Adrenal gland (tissue), 9 donors: ENCODE measurements at regions not wholly inside any gene's neighbourhood (a gene's known extent, or its start where the extent isn't known, plus 50 kb on each side); places are given as distances from the start of the nearest gene placed in this dataset.
A peak's percentile ranks its signal among the peaks of the same experiment; 100 is the strongest.

Experiments used
- DNase-seq, 7 donors: peaks; one replicate each; pipeline ENCODE4 v3.0.0-alpha.2; 2019 to 2020
- H3K27ac ChIP-seq, 5 donors: fragments of 200-600 bp; sonication (generic) in 4 of 5; 1 replicate in 3 of 5; 2 replicates in 2 of 5; pipeline versions ENCODE4 v1.5.1 to v1.8.0; 2016 to 2020; ENCODE audit warnings: mild to moderate bottlenecking in 1 of 5
- H3K27me3 ChIP-seq: fragments of 200-600 bp; 2 replicates; pipeline ENCODE4 v1.8.0; 2021
- H3K36me3 ChIP-seq, 2 donors: fragments of 200-600 bp; replicated peaks in 1 of 2; 1 replicate in 1 of 2; 2 replicates in 1 of 2; pipeline versions ENCODE4 v1.5.1 to v1.8.0; 2018 to 2022
- H3K4me1 ChIP-seq, 2 donors: fragments of 200-600 bp; replicated peaks in 1 of 2; 1 replicate in 1 of 2; 2 replicates in 1 of 2; pipeline versions ENCODE4 v1.5.1 to v1.8.0; 2018 to 2021
- H3K4me3 ChIP-seq, 4 donors: fragments of 200-600 bp; sonication (generic) in 3 of 4; one replicate each; pipeline ENCODE4 v1.5.1; 2016 to 2018
- H3K9me3 ChIP-seq, 3 donors: fragments of 200-600 bp; sonication (generic) in 1 of 3; replicated peaks in 1 of 3; 1 replicate in 2 of 3; 2 replicates in 1 of 3; pipeline versions ENCODE4 v1.5.1 to v1.8.0; 2016 to 2021
- CTCF ChIP-seq, 6 experiments: fragments of 450-650 bp in 4 of 6; fragments of 200-600 bp in 2 of 6; sonication (generic) in 1 of 6; IDR thresholded peaks; 1 replicate in 5 of 6; 2 replicates in 1 of 6; pipeline versions ENCODE4 v1.5.1 to v1.8.0; 2016 to 2021; ENCODE audit warnings: antibody characterized with exemption in 6 of 6, mild to moderate bottlenecking in 2 of 6, moderate library complexity in 1 of 6
- POLR2A ChIP-seq, 2 donors: fragments of 450-650 bp; IDR thresholded peaks; one replicate each; pipeline ENCODE4 v1.6.1; 2017; ENCODE audit warnings: antibody characterized with exemption in 2 of 2, mild to moderate bottlenecking in 2 of 2, moderate library complexity in 1 of 2
- WGBS, 4 donors: extraction: QIAGEN DNeasy Blood & Tissue Kit in 2 of 4; methylation state at CpG; one replicate each; pipeline versions ENCODE4 v1.1.5 to v1.1.7; 2013 to 2017; 5-methylcytosine and 5-hydroxymethylcytosine counted together
- intact Hi-C, 2 donors: fragments of 100-400 bp; cut with DNase I; formaldehyde crosslinking; loops; one replicate each; pipeline versions ENCODE4 v1.14.1 to v1.15.0; 2022 to 2023
- donor health status: healthy with polysubstance abuse.
- donor health status: Bipolar disorder and iron deficiency.
- donor health status: DM: yes; HTN: yes; CAD: no.
- donor health status: DM: no; HTN: no; CAD: no.
- donor health status: DM: no; HTN: no; CAD: no.

- WGBS, 4 donors = 76 to 87% (median 78%) methylated on average over 6 of the region's 6 CpGs
- intact Hi-C loops = no loop called here
Measured at GRCh38 chr5:68431601-68432337, 216.2 kb downstream of the PIK3R1 start.

GRCh38 chr5:68432682-68433081, 217.1 kb downstream of the PIK3R1 start:
- H3K4me1 ChIP-seq = peaks cover 7 to 19% of the 10 kb centered on the region in 2 donors
- no peak for DNase-seq
- H3K36me3 ChIP-seq = no peaks in the 10 kb centered on the region
- intact Hi-C loops = no loop called here
- no peak overlapping the region for H3K4me3 ChIP-seq
- H3K9me3 ChIP-seq = no peaks in the 10 kb centered on the region
- H3K27me3 ChIP-seq = no peaks in the 10 kb centered on the region
- 74 to 79% (median 76%) methylated on average over 7 of the region's 7 CpGs for WGBS, 4 donors
- TF ChIP-seq CTCF (IDR thresholded peaks at IDR 0.05) (no peak), POLR2A (IDR thresholded peaks at IDR 0.05) (no peak)
- H3K27ac ChIP-seq = no peak overlapping the region

More at GRCh38 chr5:68431601-68432337, 216.2 kb downstream of the PIK3R1 start:
- Histone ChIP-seq H3K4me3 (no peak overlapping the region), H3K9me3 (no peaks in the 10 kb centered on the region), H3K36me3 (no peaks in the 10 kb centered on the region), H3K27me3 (no peaks in the 10 kb centered on the region), H3K4me1 (peaks cover 7 to 19% of the 10 kb centered on the region in 2 donors), H3K27ac (no peak overlapping the region)
- TF ChIP-seq CTCF (IDR thresholded peaks at IDR 0.05) = no peak
- TF ChIP-seq POLR2A (IDR thresholded peaks at IDR 0.05) = no peak
- DNase-seq = no peak

- peaks cover 7 to 19% of the 10 kb centered on the region in 2 donors for H3K4me1 ChIP-seq
- no peaks in the 10 kb centered on the region for H3K27me3 ChIP-seq
- TF ChIP-seq POLR2A (IDR thresholded peaks at IDR 0.05) = no peak
- no peak for TF ChIP-seq CTCF (IDR thresholded peaks at IDR 0.05)
- no peak for DNase-seq
- H3K36me3 ChIP-seq = no peaks in the 10 kb centered on the region
- H3K9me3 ChIP-seq = no peaks in the 10 kb centered on the region
- intact Hi-C loops = no loop called here
- 79 to 84% (median 81%) methylated on average over 3 of the region's 3 CpGs for WGBS, 4 donors
- peak overlapping the region; percentile 0 to 95 (median 77) for H3K27ac ChIP-seq
- no peak overlapping the region for H3K4me3 ChIP-seq
Measured at GRCh38 chr5:68433526-68433922, 218.0 kb downstream of the PIK3R1 start.

GRCh38 chr5:68433923-68434879, 218.6 kb downstream of the PIK3R1 start:
- Histone ChIP-seq H3K27ac (peak overlapping the region; percentile 0 to 95 (median 77)), H3K4me1 (peaks cover 7 to 19% of the 10 kb centered on the region in 2 donors), H3K27me3 (no peaks in the 10 kb centered on the region), H3K4me3 (no peak overlapping the region), H3K36me3 (no peaks in the 10 kb centered on the region), H3K9me3 (no peaks in the 10 kb centered on the region)
- no peak for TF ChIP-seq POLR2A (IDR thresholded peaks at IDR 0.05)
- no peak for TF ChIP-seq CTCF (IDR thresholded peaks at IDR 0.05)
- intact Hi-C loops = no loop called here
- peak; percentile 85 to 97 (median 95) for DNase-seq
- 23 to 38% (median 34%) methylated on average over 27 of the region's 27 CpGs for WGBS, 4 donors
